ENCODE measurements at regions not wholly inside any gene's neighbourhood (a gene's known extent, or its start where the extent isn't known, plus 50 kb on each side); places are given as distances from the start of the nearest gene placed in this dataset.

GRCh38 chr5:98573834-98574320 lies 199.6 kb upstream of the RGMB start (continued):
- TF ChIP-seq KDM5A (IDR thresholded peaks at IDR 0.05; ENCODE audit: low read length) (no peak), BRCA1 (IDR thresholded peaks at IDR 0.05; ENCODE audit: low read depth, low read length) (no peak), CTCF (IDR thresholded peaks at IDR 0.05; ENCODE audit: control extremely low read depth in 1 of 3, insufficient read depth in 1 of 3, low read depth in 1 of 3, low read length in 3 of 3) (no peak)

Data from H1 (cell line).